RWPE1 (cell line): ENCODE measurements at regions not wholly inside any gene's neighbourhood (a gene's known extent, or its start where the extent isn't known, plus 50 kb on each side); places are given as distances from the start of the nearest gene placed in this dataset.

Experiments used
- CTCF ChIA-PET: fragments of 350-600 bp; sonication (Branson Sonifier 250); formaldehyde crosslinking; extraction: SDS; loops from one replicate; lab custom pipeline; 2021; lab: Yijun Ruan, JAX
- POLR2A ChIA-PET: fragments of 400-600 bp; formaldehyde crosslinking; extraction: SDS; loops from one replicate; lab custom pipeline; 2020; ENCODE audit warnings: antibody characterized with exemption; ENCODE audit not compliant: low non-redundant PET; lab: Yijun Ruan, JAX
- DNase-seq: peaks from one replicate; pipeline ENCODE4 v3.0.0; 2012; ENCODE audit warnings: low spot score
- H3K27ac ChIP-seq: fragments of 450-650 bp; 2 replicates; pipeline ENCODE4 v1.5.1; 2017
- TF ChIP-seq, protein P1 (sequence below): fragments of 450-650 bp; conservative IDR thresholded peaks from 2 replicates; pipeline ENCODE4 v1.5.1; 2017; ENCODE audit warnings: low read depth, mild to moderate bottlenecking

GRCh38 chr1:63129184-63129583 lies 193.2 kb upstream of the FOXD3 start:
- CTCF ChIA-PET = no interaction called here
- no peak overlapping the region for H3K27ac ChIP-seq
- POLR2A ChIA-PET = no interaction called here
- no peak for DNase-seq
- TF ChIP-seq, protein P1, sequence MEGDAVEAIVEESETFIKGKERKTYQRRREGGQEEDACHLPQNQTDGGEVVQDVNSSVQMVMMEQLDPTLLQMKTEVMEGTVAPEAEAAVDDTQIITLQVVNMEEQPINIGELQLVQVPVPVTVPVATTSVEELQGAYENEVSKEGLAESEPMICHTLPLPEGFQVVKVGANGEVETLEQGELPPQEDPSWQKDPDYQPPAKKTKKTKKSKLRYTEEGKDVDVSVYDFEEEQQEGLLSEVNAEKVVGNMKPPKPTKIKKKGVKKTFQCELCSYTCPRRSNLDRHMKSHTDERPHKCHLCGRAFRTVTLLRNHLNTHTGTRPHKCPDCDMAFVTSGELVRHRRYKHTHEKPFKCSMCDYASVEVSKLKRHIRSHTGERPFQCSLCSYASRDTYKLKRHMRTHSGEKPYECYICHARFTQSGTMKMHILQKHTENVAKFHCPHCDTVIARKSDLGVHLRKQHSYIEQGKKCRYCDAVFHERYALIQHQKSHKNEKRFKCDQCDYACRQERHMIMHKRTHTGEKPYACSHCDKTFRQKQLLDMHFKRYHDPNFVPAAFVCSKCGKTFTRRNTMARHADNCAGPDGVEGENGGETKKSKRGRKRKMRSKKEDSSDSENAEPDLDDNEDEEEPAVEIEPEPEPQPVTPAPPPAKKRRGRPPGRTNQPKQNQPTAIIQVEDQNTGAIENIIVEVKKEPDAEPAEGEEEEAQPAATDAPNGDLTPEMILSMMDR = no peak

GRCh38 chr1:63129855-63130254 lies 192.5 kb upstream of the FOXD3 start:
- POLR2A ChIA-PET = no interaction called here
- H3K27ac ChIP-seq = no peak overlapping the region
- CTCF ChIA-PET = no interaction called here
- TF ChIP-seq, protein P1 = no peak
- no peak for DNase-seq

DNA sequence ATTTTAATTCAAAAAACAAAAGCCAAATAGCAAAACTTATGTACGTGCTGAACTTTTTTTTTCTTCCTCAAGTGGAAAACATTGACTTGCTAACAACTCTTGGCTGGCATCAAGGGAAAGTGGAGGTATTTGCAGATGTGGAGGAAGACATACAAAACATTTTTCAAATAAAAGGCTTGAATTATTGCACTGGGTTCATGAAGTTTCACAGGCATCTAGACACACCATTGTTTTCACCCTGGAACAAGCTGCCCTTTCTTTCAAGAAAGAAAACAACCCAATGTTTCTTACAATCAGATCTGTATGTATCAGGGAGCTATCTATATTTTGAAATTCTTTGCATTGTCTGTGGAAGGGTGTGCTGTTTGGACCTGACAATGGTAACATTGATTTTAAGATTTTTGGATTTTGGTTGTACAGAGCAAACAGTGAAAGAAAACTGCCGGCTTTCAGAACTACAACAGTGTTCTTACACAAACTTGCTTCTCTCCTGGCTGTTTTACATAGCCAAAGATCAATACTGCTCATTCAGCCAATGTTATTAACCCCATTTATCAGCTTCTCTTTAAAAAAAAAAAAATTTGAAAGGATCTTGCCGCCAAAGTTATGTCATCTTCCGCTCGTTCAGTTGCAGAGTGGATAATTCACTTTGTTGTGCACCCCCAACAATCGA lies 187.7 kb upstream of the FOXD3 start:
- no peak for DNase-seq
- H3K27ac ChIP-seq = no peak overlapping the region
- ChIA-PET CTCF (no interaction called here), POLR2A (no interaction called here)
- TF ChIP-seq, protein P1 = no peak

DNA sequence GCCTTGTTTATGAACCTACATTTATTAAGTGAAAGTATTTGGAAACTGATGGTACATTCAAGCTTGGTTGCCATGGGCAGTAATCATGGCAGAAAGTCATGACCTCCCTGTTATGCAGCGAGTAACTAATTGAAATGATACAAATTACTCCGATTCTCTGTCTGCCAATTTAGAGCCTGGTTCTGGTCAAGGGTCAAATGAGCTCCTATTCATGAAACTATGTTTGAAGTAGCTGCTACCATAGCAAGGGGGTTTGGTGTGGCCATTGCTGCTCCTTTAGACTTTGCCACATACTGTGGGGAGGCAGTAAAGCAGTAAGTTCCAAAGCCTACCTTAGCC lies 187.2 kb upstream of the FOXD3 start:
- CTCF ChIA-PET = no interaction called here
- POLR2A ChIA-PET = no interaction called here
- no peak overlapping the region for H3K27ac ChIP-seq
- TF ChIP-seq, protein P1 = no peak
- no peak for DNase-seq

GRCh38 chr1:63135801-63136200 lies 186.6 kb upstream of the FOXD3 start:
- DNase-seq = no peak
- TF ChIP-seq, protein P1 = no peak
- POLR2A ChIA-PET = no interaction called here
- H3K27ac ChIP-seq = no peak overlapping the region
- CTCF ChIA-PET = interaction anchor here (0.6 kb wide), 1 partner anchor 1733 kb away, joined by 4 read pairs; no protein-coding TSS in a partner anchor

GRCh38 chr1:63142001-63142400 lies 180.4 kb upstream of the FOXD3 start:
- TF ChIP-seq, protein P1 = no peak
- ChIA-PET POLR2A (no interaction called here), CTCF (no interaction called here)
- no peak for DNase-seq
- H3K27ac ChIP-seq = no peak overlapping the region

DNA sequence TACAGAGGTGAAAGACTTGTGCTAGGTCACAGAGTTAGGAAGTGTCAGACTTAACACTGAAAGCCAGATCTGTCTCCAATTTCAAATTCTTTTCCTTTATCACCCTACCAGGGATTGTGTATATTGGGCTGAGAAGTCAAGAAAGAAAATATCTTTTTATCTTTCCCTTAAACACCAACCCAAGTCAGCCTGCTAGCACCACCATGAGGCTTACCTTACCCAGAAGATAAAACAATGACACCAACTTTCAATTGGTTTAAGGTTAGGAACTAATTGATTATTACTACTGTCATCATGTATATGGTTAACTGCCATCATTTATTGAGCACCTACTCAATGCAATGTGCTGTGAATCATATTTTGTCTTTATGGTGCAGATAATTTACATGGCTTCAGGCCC lies 178.9 kb upstream of the FOXD3 start:
- DNase-seq = no peak
- TF ChIP-seq, protein P1 = no peak
- POLR2A ChIA-PET = no interaction called here
- CTCF ChIA-PET = no interaction called here
- no peak overlapping the region for H3K27ac ChIP-seq
